Breast epithelium (tissue), 3 donors: ENCODE measurements at regions not wholly inside any gene's neighbourhood (a gene's known extent, or its start where the extent isn't known, plus 50 kb on each side); places are given as distances from the start of the nearest gene placed in this dataset.
"Not testable (repeated sequence)": the region's sequence is repeated elsewhere in the genome, so short reads cannot be mapped to it uniquely, and the experiment has no call there.

Source experiments
- POLR2A ChIP-seq: fragments of 450-650 bp; IDR thresholded peaks from one replicate; pipeline ENCODE4 v1.6.1; 2016; ENCODE audit warnings: antibody characterized with exemption, mild to moderate bottlenecking, moderate library complexity
- TF ChIP-seq, protein P1 (sequence below), 3 donors: fragments of 450-650 bp; IDR thresholded peaks; one replicate each; pipeline ENCODE4 v1.5.1; 2016 to 2017; ENCODE audit warnings: antibody characterized with exemption in 3 of 3, mild to moderate bottlenecking in 3 of 3, moderate library complexity in 3 of 3

DNA sequence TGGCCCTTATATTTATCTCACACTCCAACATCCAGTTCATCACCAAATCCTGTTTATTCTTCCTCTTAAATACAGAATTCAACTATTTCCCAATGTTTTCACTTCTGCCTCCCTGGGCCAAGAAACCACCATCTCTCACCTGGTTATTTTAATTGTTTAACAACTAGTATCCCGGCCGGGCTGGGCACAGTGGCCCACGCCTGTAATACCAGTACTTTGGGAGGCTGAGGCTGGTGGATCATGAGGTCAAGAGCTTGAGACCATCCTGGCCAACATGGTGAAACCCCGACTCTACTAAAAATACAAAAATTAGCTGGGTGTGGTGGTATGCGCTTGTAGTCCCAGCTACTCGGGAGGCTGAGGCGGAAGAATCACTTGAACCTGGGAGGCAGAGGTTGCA, 120.9 kb upstream of the GOLGA6L4 start:
- TF ChIP-seq POLR2A: not testable (repeated sequence)
- TF ChIP-seq, protein P1, sequence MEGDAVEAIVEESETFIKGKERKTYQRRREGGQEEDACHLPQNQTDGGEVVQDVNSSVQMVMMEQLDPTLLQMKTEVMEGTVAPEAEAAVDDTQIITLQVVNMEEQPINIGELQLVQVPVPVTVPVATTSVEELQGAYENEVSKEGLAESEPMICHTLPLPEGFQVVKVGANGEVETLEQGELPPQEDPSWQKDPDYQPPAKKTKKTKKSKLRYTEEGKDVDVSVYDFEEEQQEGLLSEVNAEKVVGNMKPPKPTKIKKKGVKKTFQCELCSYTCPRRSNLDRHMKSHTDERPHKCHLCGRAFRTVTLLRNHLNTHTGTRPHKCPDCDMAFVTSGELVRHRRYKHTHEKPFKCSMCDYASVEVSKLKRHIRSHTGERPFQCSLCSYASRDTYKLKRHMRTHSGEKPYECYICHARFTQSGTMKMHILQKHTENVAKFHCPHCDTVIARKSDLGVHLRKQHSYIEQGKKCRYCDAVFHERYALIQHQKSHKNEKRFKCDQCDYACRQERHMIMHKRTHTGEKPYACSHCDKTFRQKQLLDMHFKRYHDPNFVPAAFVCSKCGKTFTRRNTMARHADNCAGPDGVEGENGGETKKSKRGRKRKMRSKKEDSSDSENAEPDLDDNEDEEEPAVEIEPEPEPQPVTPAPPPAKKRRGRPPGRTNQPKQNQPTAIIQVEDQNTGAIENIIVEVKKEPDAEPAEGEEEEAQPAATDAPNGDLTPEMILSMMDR (IDR thresholded peaks at IDR 0.05): not testable (repeated sequence)
